A549 (cell line): ENCODE measurements at regions not wholly inside any gene's neighbourhood (a gene's known extent, or its start where the extent isn't known, plus 50 kb on each side); places are given as distances from the start of the nearest gene placed in this dataset.

ENCODE experiments used
- BHLHE40 ChIP-seq: IDR thresholded peaks from 2 replicates; pipeline ENCODE4 v1.6.1; 2012; ENCODE audit warnings: low read depth, low read length, inconsistent platforms
- MAFK ChIP-seq: fragments of 450-650 bp; IDR thresholded peaks from 2 replicates; pipeline ENCODE4 v1.6.1; 2014; ENCODE audit not compliant: partially characterized antibody
- TP53 ChIP-seq: fragments of 250-450 bp; sonication (Bioruptor Pico); IDR thresholded peaks from 2 replicates; pipeline ENCODE4 v1.5.0; 2021; ENCODE audit warnings: mild to moderate bottlenecking, moderate library complexity

DNA sequence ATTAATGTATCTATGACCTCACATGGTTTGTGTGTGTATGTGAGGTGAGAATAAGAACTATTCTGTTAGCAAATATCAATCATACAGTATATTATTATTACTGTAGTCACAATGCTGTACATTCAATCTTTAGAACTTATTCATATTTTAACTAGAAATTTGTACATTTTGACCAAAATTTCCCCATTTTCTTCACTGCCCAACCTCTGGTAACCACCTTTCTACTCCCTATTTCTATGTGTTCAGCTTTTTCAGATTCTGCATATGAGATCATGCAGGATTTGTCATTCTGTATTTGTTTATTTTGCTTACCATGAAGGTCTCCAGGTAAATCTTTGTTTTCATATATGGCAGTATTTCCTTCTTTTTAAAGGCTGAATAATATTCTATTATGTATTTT lies 607.9 kb downstream of the SLCO4C1 start:
- TF ChIP-seq BHLHE40 (no peak), TP53 (CRISPR knock-in tag) (no peak), MAFK (no peak)
